ENCODE measurements at regions not wholly inside any gene's neighbourhood (a gene's known extent, or its start where the extent isn't known, plus 50 kb on each side); places are given as distances from the start of the nearest gene placed in this dataset.

DNA sequence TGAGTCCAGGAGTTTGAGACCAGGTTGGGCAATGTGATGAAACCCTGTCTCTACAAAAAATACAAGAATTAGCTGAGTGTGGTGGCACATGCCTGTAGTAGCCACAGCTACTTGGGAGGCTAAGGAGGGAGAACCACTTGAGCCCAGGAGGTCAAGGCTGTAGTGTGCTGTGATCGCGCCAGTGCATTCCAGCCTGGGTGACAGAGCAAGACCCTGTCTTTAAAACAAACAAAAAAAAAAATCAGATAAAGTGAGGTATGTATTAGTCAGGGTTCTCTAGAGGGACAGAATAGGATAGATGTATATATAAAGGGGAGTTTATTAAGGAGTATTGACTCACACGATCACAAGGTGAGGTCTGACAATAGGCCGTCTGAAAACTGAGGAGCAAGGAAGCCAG is 101.5 kb upstream of the GPR26 start:
- H3K27ac ChIP-seq (replicated peaks), result no peak overlapping the region
- DNase-seq (ENCODE audit: low read depth in 1 of 2, low spot score in 1 of 2), result no peak
- no peak overlapping the region for H3K4me3 ChIP-seq (replicated peaks; ENCODE audit: insufficient read depth, low read length)
- TF ChIP-seq REST (IDR thresholded peaks at IDR 0.05; ENCODE audit: insufficient replicate concordance, low read depth), result no peak
- TF ChIP-seq GABPA (IDR thresholded peaks at IDR 0.05; ENCODE audit: low read depth), result no peak
- no peak for TF ChIP-seq CTCF (IDR thresholded peaks at IDR 0.05; ENCODE audit: insufficient read depth, low read length)
- TF ChIP-seq SPI1 (IDR thresholded peaks at IDR 0.05; ENCODE audit: borderline replicate concordance, low read depth), result no peak
- no peak for TF ChIP-seq POLR2AphosphoS5 (IDR thresholded peaks at IDR 0.05; ENCODE audit: low read depth)
- H3K27me3 ChIP-seq (ENCODE audit: insufficient read depth, poor library complexity, severe bottlenecking), result no peaks in the 10 kb centered on the region

DNA sequence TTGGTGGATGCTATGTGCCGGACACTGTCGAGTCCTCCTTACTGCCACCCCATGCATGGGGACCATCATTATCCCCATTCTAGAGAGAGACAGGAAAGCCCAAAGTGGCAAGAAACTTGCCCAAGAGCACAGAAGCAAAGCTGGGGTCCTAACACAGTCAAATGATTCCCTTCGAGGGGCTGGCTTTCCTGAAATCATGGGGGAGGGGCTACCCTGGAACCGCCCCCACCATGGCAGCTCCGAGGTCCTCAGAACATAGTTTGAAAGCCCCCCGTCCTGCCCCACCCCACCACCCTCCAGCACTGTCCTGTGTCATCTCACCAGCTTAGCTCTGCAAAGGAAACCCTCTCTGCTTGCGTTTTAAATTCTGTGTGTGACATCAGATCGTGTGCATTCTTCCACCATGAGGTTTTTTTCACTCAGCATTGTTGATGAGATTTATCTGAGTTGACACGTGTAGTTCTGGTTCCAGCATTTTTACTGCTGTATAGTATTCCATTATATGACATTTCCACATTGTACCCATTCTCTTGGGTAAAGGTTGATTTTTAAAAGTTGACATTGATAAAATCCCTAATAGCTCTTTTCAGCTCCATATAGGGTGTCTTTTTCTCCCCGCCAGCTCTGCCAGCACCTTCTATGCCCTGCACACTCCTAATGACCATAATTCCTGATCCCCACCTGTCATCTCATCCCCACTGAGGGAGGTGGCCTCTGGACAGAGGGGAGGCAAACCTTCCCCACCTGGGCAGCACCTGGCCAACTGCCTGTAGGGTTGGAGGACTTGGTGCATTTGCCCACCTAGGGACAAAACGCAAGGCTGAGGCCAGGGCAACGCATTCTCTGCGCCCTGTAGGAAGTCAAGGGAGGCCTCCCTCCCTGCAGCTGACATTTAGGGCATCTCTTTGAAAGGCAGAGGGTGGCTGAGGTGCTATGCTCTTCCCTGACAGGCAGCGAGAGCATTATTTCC is 100.2 kb upstream of the GPR26 start:
- Histone ChIP-seq H3K27me3 (ENCODE audit: insufficient read depth, poor library complexity, severe bottlenecking) (no peaks in the 10 kb centered on the region), H3K27ac (replicated peaks) (no peak overlapping the region), H3K4me3 (replicated peaks; ENCODE audit: insufficient read depth, low read length) (no peak overlapping the region)
- no peak for DNase-seq (ENCODE audit: low read depth in 1 of 2, low spot score in 1 of 2)
- no peak for TF ChIP-seq POLR2AphosphoS5 (IDR thresholded peaks at IDR 0.05; ENCODE audit: low read depth)
- no peak for TF ChIP-seq SPI1 (IDR thresholded peaks at IDR 0.05; ENCODE audit: borderline replicate concordance, low read depth)
- TF ChIP-seq REST (IDR thresholded peaks at IDR 0.05; ENCODE audit: insufficient replicate concordance, low read depth), result no peak
- TF ChIP-seq CTCF (IDR thresholded peaks at IDR 0.05; ENCODE audit: insufficient read depth, low read length), result no peak
- no peak for TF ChIP-seq GABPA (IDR thresholded peaks at IDR 0.05; ENCODE audit: low read depth)

GRCh38 chr10:123567984-123568739 is 98.0 kb upstream of the GPR26 start:
- TF ChIP-seq CTCF (IDR thresholded peaks at IDR 0.05; ENCODE audit: insufficient read depth, low read length) (no peak), REST (IDR thresholded peaks at IDR 0.05; ENCODE audit: insufficient replicate concordance, low read depth) (no peak), SPI1 (IDR thresholded peaks at IDR 0.05; ENCODE audit: borderline replicate concordance, low read depth) (no peak), GABPA (IDR thresholded peaks at IDR 0.05; ENCODE audit: low read depth) (no peak), POLR2AphosphoS5 (IDR thresholded peaks at IDR 0.05; ENCODE audit: low read depth) (no peak)
- Histone ChIP-seq H3K27ac (replicated peaks) (no peak overlapping the region), H3K4me3 (replicated peaks; ENCODE audit: insufficient read depth, low read length) (no peak overlapping the region), H3K27me3 (ENCODE audit: insufficient read depth, poor library complexity, severe bottlenecking) (no peaks in the 10 kb centered on the region)
- no peak for DNase-seq (ENCODE audit: low read depth in 1 of 2, low spot score in 1 of 2)
